Cardiac fibroblast (primary cell): ENCODE measurements at regions not wholly inside any gene's neighbourhood (a gene's known extent, or its start where the extent isn't known, plus 50 kb on each side); places are given as distances from the start of the nearest gene placed in this dataset.

Source experiments
- DNase-seq, 2 donors: peaks; one replicate each; pipeline versions ENCODE4 v3.0.0 to v3.0.0-alpha.2; 2010; ENCODE audit warnings: low read depth in 2 of 2
- H3K4me3 ChIP-seq, 2 donors: replicated peaks in 1 of 2; 1 replicate in 1 of 2; 2 replicates in 1 of 2; pipeline ENCODE4 v1.5.1; 2011; ENCODE audit warnings: low read depth in 2 of 2, low read length in 2 of 2, mild to moderate bottlenecking in 2 of 2, moderate library complexity in 1 of 2
- CTCF ChIP-seq: IDR thresholded peaks from one replicate; pipeline ENCODE4 v1.5.1; 2011; ENCODE audit warnings: low read depth, mild to moderate bottlenecking, low read length, inconsistent platforms

GRCh38 chr2:161028581-161028980 lies 131.6 kb upstream of the TANK start:
- H3K4me3 ChIP-seq = no peak overlapping the region
- DNase-seq = no peak
- TF ChIP-seq CTCF = no peak

- TF ChIP-seq CTCF = no peak
- no peak overlapping the region for H3K4me3 ChIP-seq
- DNase-seq = no peak
Measured at GRCh38 chr2:161029321-161029720, 130.9 kb upstream of the TANK start.

GRCh38 chr2:161030260-161031063 lies 129.8 kb upstream of the TANK start:
- TF ChIP-seq CTCF = no peak
- DNase-seq = peak; percentile 98 to 99
- no peak overlapping the region for H3K4me3 ChIP-seq

GRCh38 chr2:161031511-161031910 lies 128.7 kb upstream of the TANK start:
- no peak for TF ChIP-seq CTCF
- no peak overlapping the region for H3K4me3 ChIP-seq
- DNase-seq = no peak

GRCh38 chr2:161032635-161033034 lies 127.6 kb upstream of the TANK start:
- DNase-seq = no peak
- H3K4me3 ChIP-seq = no peak overlapping the region
- no peak for TF ChIP-seq CTCF

- no peak for TF ChIP-seq CTCF
- H3K4me3 ChIP-seq = no peak overlapping the region
- DNase-seq = no peak
Measured at GRCh38 chr2:161033059-161033660, 127.1 kb upstream of the TANK start.
